GM12891 (cell line): ENCODE measurements at regions not wholly inside any gene's neighbourhood (a gene's known extent, or its start where the extent isn't known, plus 50 kb on each side); places are given as distances from the start of the nearest gene placed in this dataset.

Experiments used
- POLR2A ChIP-seq: IDR thresholded peaks from 2 replicates; pipeline ENCODE4 v1.6.1; 2011; ENCODE audit warnings: low read depth, low read length, control low read depth
- POLR2AphosphoS5 ChIP-seq: IDR thresholded peaks from 2 replicates; pipeline ENCODE4 v1.6.1; 2011; ENCODE audit warnings: low read depth, low read length, control low read depth

GRCh38 chr3:80252113-80252512, 484.3 kb upstream of the ROBO1 start:
- no peak for TF ChIP-seq POLR2A
- no peak for TF ChIP-seq POLR2AphosphoS5
